Esophagus squamous epithelium (tissue), 4 donors: ENCODE measurements at regions not wholly inside any gene's neighbourhood (a gene's known extent, or its start where the extent isn't known, plus 50 kb on each side); places are given as distances from the start of the nearest gene placed in this dataset.

Experiments
- POLR2A ChIP-seq, 4 donors: fragments of 450-650 bp; IDR thresholded peaks; one replicate each; pipeline ENCODE4 v1.6.1; 2017; ENCODE audit warnings: antibody characterized with exemption in 4 of 4, mild to moderate bottlenecking in 4 of 4, moderate library complexity in 3 of 4
- TF ChIP-seq, protein P1 (sequence below), 6 experiments: fragments of 450-650 bp in 4 of 6; fragments of 200-600 bp in 2 of 6; sonication (generic) in 2 of 6; IDR thresholded peaks; one replicate each; pipeline ENCODE4 v1.5.1; 2016 to 2019; ENCODE audit warnings: antibody characterized with exemption in 6 of 6, mild to moderate bottlenecking in 4 of 6, moderate library complexity in 4 of 6

DNA sequence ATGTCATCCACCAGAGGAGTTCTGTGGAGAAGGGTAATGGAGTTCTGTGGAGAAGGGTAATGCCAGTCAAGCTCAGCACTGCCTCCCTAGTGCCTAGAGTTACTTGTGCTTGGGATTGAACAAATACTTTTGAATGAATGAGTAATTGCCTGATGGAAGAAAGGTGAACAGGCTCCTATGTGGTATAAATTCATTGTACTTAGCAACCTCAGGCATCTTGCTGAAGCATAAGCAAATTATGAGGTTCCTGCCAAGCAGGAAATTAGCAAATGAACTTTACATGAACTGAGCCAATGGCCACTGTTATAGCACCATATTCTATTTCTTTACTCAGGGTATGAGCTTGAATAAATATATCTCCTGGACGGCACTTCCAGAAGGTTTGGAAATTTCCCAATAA lies 1047.2 kb downstream of the SLC6A15 start:
- TF ChIP-seq, protein P1, sequence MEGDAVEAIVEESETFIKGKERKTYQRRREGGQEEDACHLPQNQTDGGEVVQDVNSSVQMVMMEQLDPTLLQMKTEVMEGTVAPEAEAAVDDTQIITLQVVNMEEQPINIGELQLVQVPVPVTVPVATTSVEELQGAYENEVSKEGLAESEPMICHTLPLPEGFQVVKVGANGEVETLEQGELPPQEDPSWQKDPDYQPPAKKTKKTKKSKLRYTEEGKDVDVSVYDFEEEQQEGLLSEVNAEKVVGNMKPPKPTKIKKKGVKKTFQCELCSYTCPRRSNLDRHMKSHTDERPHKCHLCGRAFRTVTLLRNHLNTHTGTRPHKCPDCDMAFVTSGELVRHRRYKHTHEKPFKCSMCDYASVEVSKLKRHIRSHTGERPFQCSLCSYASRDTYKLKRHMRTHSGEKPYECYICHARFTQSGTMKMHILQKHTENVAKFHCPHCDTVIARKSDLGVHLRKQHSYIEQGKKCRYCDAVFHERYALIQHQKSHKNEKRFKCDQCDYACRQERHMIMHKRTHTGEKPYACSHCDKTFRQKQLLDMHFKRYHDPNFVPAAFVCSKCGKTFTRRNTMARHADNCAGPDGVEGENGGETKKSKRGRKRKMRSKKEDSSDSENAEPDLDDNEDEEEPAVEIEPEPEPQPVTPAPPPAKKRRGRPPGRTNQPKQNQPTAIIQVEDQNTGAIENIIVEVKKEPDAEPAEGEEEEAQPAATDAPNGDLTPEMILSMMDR (IDR thresholded peaks at IDR 0.05): no peak
- no peak for TF ChIP-seq POLR2A (IDR thresholded peaks at IDR 0.05)
